Coronary artery (tissue), 2 donors: ENCODE measurements at regions not wholly inside any gene's neighbourhood (a gene's known extent, or its start where the extent isn't known, plus 50 kb on each side); places are given as distances from the start of the nearest gene placed in this dataset.
"Not testable (repeated sequence)": the region's sequence is repeated elsewhere in the genome, so short reads cannot be mapped to it uniquely, and the experiment has no call there.

ENCODE experiments used
- DNase-seq: peaks from one replicate; pipeline ENCODE4 v3.0.0-alpha.2; 2017; ENCODE audit warnings: low spot score
- H3K27ac ChIP-seq, 2 donors: fragments of 200-600 bp; sonication (generic); one replicate each; pipeline ENCODE4 v1.5.1; 2016 to 2019
- H3K4me3 ChIP-seq: fragments of 200-600 bp; sonication (generic); 2 replicates; pipeline ENCODE4 v1.5.1; 2016; ENCODE audit warnings: mild to moderate bottlenecking, moderate library complexity
- CTCF ChIP-seq: fragments of 200-600 bp; sonication (generic); IDR thresholded peaks from one replicate; pipeline ENCODE4 v1.5.1; 2019; ENCODE audit warnings: antibody characterized with exemption

GRCh38 chr12:105534068-105534467, 203.6 kb downstream of the C12orf75 start:
- no peak for TF ChIP-seq CTCF
- Histone ChIP-seq H3K4me3 (no peak overlapping the region), H3K27ac (no peak overlapping the region)
- DNase-seq, result no peak

- H3K4me3 ChIP-seq, DNase-seq, H3K27ac ChIP-seq: not testable (repeated sequence)
These were observed 204.5 kb downstream of the C12orf75 start for GRCh38 chr12:105535033-105535432.

- no peak for TF ChIP-seq CTCF
- no peak for DNase-seq
- Histone ChIP-seq H3K27ac (no peak overlapping the region), H3K4me3 (no peak overlapping the region)
These were observed 208.4 kb downstream of the C12orf75 start for GRCh38 chr12:105538880-105539279.

- no peak for DNase-seq
- Histone ChIP-seq H3K4me3 (no peak overlapping the region), H3K27ac (no peak overlapping the region)
- TF ChIP-seq CTCF, result no peak
These were observed 209.2 kb downstream of the C12orf75 start for GRCh38 chr12:105539735-105540134.

- Histone ChIP-seq H3K27ac (no peak overlapping the region), H3K4me3 (no peak overlapping the region)
- DNase-seq, result no peak
- no peak for TF ChIP-seq CTCF
These were observed 217.3 kb downstream of the C12orf75 start for GRCh38 chr12:105547786-105548185.

- DNase-seq, result no peak
- TF ChIP-seq CTCF, result no peak
- Histone ChIP-seq H3K27ac (no peak overlapping the region), H3K4me3 (no peak overlapping the region)
These were observed 218.1 kb downstream of the C12orf75 start for GRCh38 chr12:105548626-105549025.

- DNase-seq, result no peak
- Histone ChIP-seq H3K4me3 (no peak overlapping the region), H3K27ac (no peak overlapping the region)
- TF ChIP-seq CTCF, result no peak
These were observed 221.6 kb downstream of the C12orf75 start for GRCh38 chr12:105552056-105552455.

- Histone ChIP-seq H3K4me3 (no peak overlapping the region), H3K27ac (no peak overlapping the region)
- no peak for TF ChIP-seq CTCF
- no peak for DNase-seq
These were observed 223.8 kb downstream of the C12orf75 start for GRCh38 chr12:105554223-105554678.
